Endothelial cell of umbilical vein (primary cell): ENCODE measurements at regions not wholly inside any gene's neighbourhood (a gene's known extent, or its start where the extent isn't known, plus 50 kb on each side); places are given as distances from the start of the nearest gene placed in this dataset.

Source experiments
- BruUV-seq: library from RNA; stranded (reverse); fragments of 400-500 nt; replicated peaks from 2 replicates; lab custom pipeline; 2021; lab: Mats Ljungman, UMichigan
- CTCF ChIA-PET: fragments of 300-600, 350-600 bp; sonication (Branson Sonifier 250); formaldehyde crosslinking; loops from one replicate; lab custom pipeline; 2021; ENCODE audit warnings: antibody characterized with exemption, inconsistent platforms; lab: Charles Lee
- POLR2A ChIA-PET: fragments of 300-600, 350-600 bp; sonication (Branson Sonifier 250); formaldehyde crosslinking; loops from one replicate; lab custom pipeline; 2021; ENCODE audit warnings: antibody characterized with exemption, inconsistent platforms; lab: Charles Lee
- DNase-seq: peaks from one replicate; pipeline ENCODE4 v3.0.0-alpha.2; 2011; ENCODE audit warnings: low read depth, low spot score
- FAIRE-seq: peaks from 2 replicates; lab custom pipeline; 2011; peaks lifted over from hg19 to GRCh38; lab: Jason Lieb, UNC
- H2AFZ ChIP-seq: 2 replicates; pipeline ENCODE4 v1.6.0; 2012; ENCODE audit warnings: low read depth, low read length, control low read depth, inconsistent platforms
- H3K27ac ChIP-seq: 2 replicates; pipeline ENCODE4 v1.5.1; 2011; ENCODE audit warnings: low read depth, mild to moderate bottlenecking, control low read depth, low read length, moderate library complexity; ENCODE audit not compliant: insufficient read depth
- H3K27me3 ChIP-seq, 2 experiments: 2 replicates each; pipeline versions ENCODE4 v1.6.0 to v1.6.1; 2011; ENCODE audit warnings: low read length in 2 of 2, mixed read lengths in 1 of 2; ENCODE audit not compliant: control insufficient read depth in 2 of 2, insufficient read depth in 2 of 2
- H3K36me3 ChIP-seq, 2 experiments: 2 replicates in 1 of 2; 3 replicates in 1 of 2; pipeline ENCODE4 v1.5.1; 2011; ENCODE audit warnings: low read length in 2 of 2, mild to moderate bottlenecking in 1 of 2, moderate library complexity in 1 of 2; ENCODE audit not compliant: control insufficient read depth in 2 of 2, insufficient read depth in 2 of 2; ENCODE audit errors: extremely low read depth in 1 of 2
- H3K4me1 ChIP-seq: 3 replicates; pipeline ENCODE4 v1.5.1; 2011; ENCODE audit warnings: mild to moderate bottlenecking, low read length; ENCODE audit not compliant: control insufficient read depth, insufficient read depth; ENCODE audit errors: extremely low read depth
- H3K4me2 ChIP-seq: 2 replicates; pipeline ENCODE4 v1.6.1; 2011; ENCODE audit warnings: low read length, control low read depth, mixed read lengths; ENCODE audit not compliant: insufficient read depth
- H3K4me3 ChIP-seq, 3 experiments: fragments of 200-600 bp in 1 of 3; sonication (generic), shearing (Covaris generic) in 1 of 3; replicated peaks in 1 of 3; 2 replicates each; pipeline ENCODE4 v1.5.1; 2011 to 2016; ENCODE audit warnings: control low read depth in 3 of 3, low read length in 3 of 3, mild to moderate bottlenecking in 2 of 3, inconsistent platforms in 1 of 3, low read depth in 1 of 3, moderate library complexity in 1 of 3; ENCODE audit not compliant: insufficient read depth in 1 of 3
- H3K79me2 ChIP-seq: 2 replicates; pipeline ENCODE4 v1.6.0; 2012; ENCODE audit warnings: low read length, inconsistent platforms; ENCODE audit not compliant: control insufficient read depth, insufficient read depth
- H3K9ac ChIP-seq: replicated peaks from 2 replicates; pipeline ENCODE3; 2011; ENCODE audit warnings: low read length, control low read depth; ENCODE audit not compliant: insufficient read depth; ENCODE audit errors: extremely low read depth
- H3K9me1 ChIP-seq: replicated peaks from 3 replicates; pipeline ENCODE4 v1.6.0; 2011; ENCODE audit warnings: mild to moderate bottlenecking, low read length; ENCODE audit not compliant: control insufficient read depth, insufficient read depth; ENCODE audit errors: extremely low read depth
- H3K9me3 ChIP-seq: replicated peaks from 2 replicates; pipeline ENCODE4 v1.5.1; 2012; ENCODE audit warnings: low read length, inconsistent platforms; ENCODE audit not compliant: control insufficient read depth, insufficient read depth
- H4K20me1 ChIP-seq: replicated peaks from 2 replicates; pipeline ENCODE3; 2011; ENCODE audit warnings: mild to moderate bottlenecking, low read length; ENCODE audit not compliant: control insufficient read depth, insufficient read depth; ENCODE audit errors: extremely low read depth
- CTCF ChIP-seq, 2 donors: IDR thresholded peaks; 1 replicate in 1 of 2; 2 replicates in 1 of 2; pipeline ENCODE4 v1.5.1; 2011; ENCODE audit warnings: low read length in 2 of 2, mild to moderate bottlenecking in 2 of 2, moderate library complexity in 2 of 2, control low read depth in 1 of 2, inconsistent platforms in 1 of 2, low read depth in 1 of 2; ENCODE audit not compliant: insufficient read depth in 1 of 2; ENCODE audit errors: extremely low read depth in 1 of 2
- EZH2 ChIP-seq: IDR thresholded peaks from 2 replicates; pipeline ENCODE4 v1.6.1; 2012; ENCODE audit warnings: borderline replicate concordance, low read depth, mild to moderate bottlenecking, moderate library complexity, low read length, inconsistent platforms; ENCODE audit not compliant: severe bottlenecking
- FOS ChIP-seq: IDR thresholded peaks from 2 replicates; pipeline ENCODE4 v1.6.1; 2011; ENCODE audit warnings: mild to moderate bottlenecking, low read length, moderate library complexity, borderline replicate concordance; ENCODE audit not compliant: insufficient read depth
- GATA2 ChIP-seq: IDR thresholded peaks from 2 replicates; pipeline ENCODE4 v1.7.0; 2011; ENCODE audit warnings: low read depth, mild to moderate bottlenecking, moderate library complexity, mixed read lengths, low read length; ENCODE audit not compliant: insufficient read length, insufficient read depth
- JUN ChIP-seq: IDR thresholded peaks from 2 replicates; pipeline ENCODE4 v1.6.1; 2011; ENCODE audit warnings: borderline replicate concordance, low read depth; ENCODE audit not compliant: insufficient read length, insufficient read depth
- MAX ChIP-seq: IDR thresholded peaks from 2 replicates; pipeline ENCODE4 v1.6.1; 2011; ENCODE audit not compliant: insufficient read depth, insufficient read length
- MYC ChIP-seq: IDR thresholded peaks from one replicate; pipeline ENCODE4 v1.6.1; 2011; ENCODE audit warnings: mild to moderate bottlenecking, low read depth, low read length
- POLR2A ChIP-seq: IDR thresholded peaks from 2 replicates; pipeline ENCODE4 v1.6.1; 2012; ENCODE audit warnings: low read depth, mild to moderate bottlenecking, control low read depth, low read length
- POLR2AphosphoS5 ChIP-seq: IDR thresholded peaks from 2 replicates; pipeline ENCODE4 v1.6.1; 2012; ENCODE audit warnings: low read depth, mild to moderate bottlenecking, control low read depth, low read length, moderate library complexity; ENCODE audit not compliant: insufficient read depth
- dilution Hi-C: fragments of 300-500 bp; cut with MboI; formaldehyde crosslinking; loops from one replicate; pipeline ENCODE4 v1.15.0; 2019; ENCODE audit warnings: low sequenced_read_pairs; ENCODE audit not compliant: extremely low pct_ligation_motif_present
- intact Hi-C: fragments of 100-400 bp; cut with micrococcal nuclease; formaldehyde crosslinking; loops from one replicate; pipeline ENCODE4 v1.10.0; 2022

- no peaks in the 10 kb centered on the region for H3K79me2 ChIP-seq
- dilution Hi-C loops, result no loop called here
Observed at GRCh38 chr7:152551304-152552036, 115.7 kb upstream of the KMT2C start.

More at GRCh38 chr7:152551304-152552036, 115.7 kb upstream of the KMT2C start:
- no peak overlapping the region for H3K27ac ChIP-seq
- CTCF ChIA-PET, result no interaction called here
- TF ChIP-seq GATA2 (no peak), MYC (no peak), FOS (no peak), CTCF (IDR thresholded peaks at IDR 0.05; ENCODE audit: extremely low read depth in 1 of 2, insufficient read depth in 1 of 2, low read depth in 1 of 2, low read length in 2 of 2) (no peak), MAX (no peak), EZH2 (no peak), JUN (no peak), POLR2A (no peak), POLR2AphosphoS5 (no peak)
- H3K9ac ChIP-seq, result no peak overlapping the region
- no peaks in the 10 kb centered on the region for H3K9me1 ChIP-seq
- no peaks in the 10 kb centered on the region for H3K4me1 ChIP-seq
- H3K36me3 ChIP-seq, result no peaks in the 10 kb centered on the region
- no peak overlapping the region for H2AFZ ChIP-seq
- FAIRE-seq (no peak), DNase-seq (no peak)
- POLR2A ChIA-PET, result interaction anchor here (0.7 kb wide), 2 partner anchors 8 to 43 kb away, joined by 3 to 4 read pairs; no protein-coding TSS in a partner anchor
- intact Hi-C loops, result no loop called here
- BruUV-seq, result no TSS peak
- H4K20me1 ChIP-seq, result no peaks in the 10 kb centered on the region
- no peak overlapping the region for H3K4me3 ChIP-seq
- no peaks in the 10 kb centered on the region for H3K27me3 ChIP-seq
- H3K9me3 ChIP-seq, result no peaks in the 10 kb centered on the region
- H3K4me2 ChIP-seq, result no peak overlapping the region
